ENCODE measurements at regions not wholly inside any gene's neighbourhood (a gene's known extent, or its start where the extent isn't known, plus 50 kb on each side); places are given as distances from the start of the nearest gene placed in this dataset.

DNA sequence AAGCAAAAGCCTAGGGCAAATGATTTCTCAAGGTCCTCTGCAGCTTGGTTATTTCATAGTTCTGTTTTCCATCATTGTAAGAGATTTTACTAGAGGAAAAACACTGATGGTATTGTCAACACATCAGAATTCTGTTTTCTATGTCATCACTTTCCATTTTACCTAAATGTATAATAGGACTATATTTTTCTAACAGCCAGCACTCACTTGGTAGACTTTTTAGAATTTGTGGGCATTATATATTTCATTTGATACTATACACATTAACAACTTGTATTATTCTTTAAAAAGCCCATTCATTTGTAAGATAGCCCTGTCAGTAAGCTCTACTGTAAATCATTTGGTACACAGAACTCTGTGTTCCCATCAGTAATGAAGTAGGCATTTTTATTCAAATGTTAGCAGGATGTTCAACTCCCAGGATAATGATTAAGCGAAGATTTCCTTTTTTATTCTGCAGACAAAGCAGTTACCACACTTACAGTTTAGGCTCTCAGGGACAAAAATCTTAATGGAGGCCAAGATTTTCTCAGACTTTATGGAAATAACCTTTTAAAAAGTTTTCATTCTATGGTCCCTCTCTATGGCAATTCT, 143.6 kb upstream of the TEX13C start:
- Histone ChIP-seq H3K36me3 (no peaks in the 10 kb centered on the region), H3K4me3 (no peak overlapping the region), H3K27ac (no peak overlapping the region), H3K9me3 (no peaks in the 10 kb centered on the region), H3K4me1 (no peaks in the 10 kb centered on the region), H3K27me3 (no peaks in the 10 kb centered on the region)
- intact Hi-C loops (cut with DNase I; ENCODE audit: low total_unique reads), result no loop called here
- DNase-seq, result no peak
- no peak for TF ChIP-seq POLR2A (IDR thresholded peaks at IDR 0.05)
- 0 to 38% (median 0%) methylated on average over 1 of the region's 1 CpG for WGBS, 5 donors

DNA sequence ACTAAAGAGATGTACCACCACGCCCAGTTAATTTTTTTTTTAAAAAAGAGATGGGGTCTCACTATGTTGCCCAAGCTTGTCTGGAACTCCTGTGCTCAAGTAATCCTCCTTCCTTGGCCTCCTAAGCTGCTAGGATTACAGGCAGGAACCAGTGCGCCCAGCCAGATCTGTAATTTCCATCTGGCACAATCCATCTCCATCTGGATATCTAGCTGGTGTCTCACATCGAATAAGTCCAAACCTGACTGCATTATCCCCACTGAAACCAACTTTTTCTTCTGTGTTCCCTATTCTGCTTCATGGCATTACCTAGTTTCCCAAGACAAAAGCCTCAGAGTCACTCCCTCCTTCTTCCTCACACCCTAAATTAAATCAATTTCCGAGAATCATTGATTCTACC, 125.8 kb upstream of the TEX13C start:
- H3K36me3 ChIP-seq, result no peaks in the 10 kb centered on the region
- no peaks in the 10 kb centered on the region for H3K27me3 ChIP-seq
- H3K4me1 ChIP-seq, result no peaks in the 10 kb centered on the region
- intact Hi-C loops (cut with DNase I; ENCODE audit: low total_unique reads), result no loop called here
- H3K4me3 ChIP-seq, result no peak overlapping the region
- H3K9me3 ChIP-seq, result no peaks in the 10 kb centered on the region
- 67 to 94% (median 86%) methylated on average over 3 to 4 of the region's 4 CpGs for WGBS, 5 donors
- TF ChIP-seq POLR2A (IDR thresholded peaks at IDR 0.05), result no peak
- TF ChIP-seq, protein P1, sequence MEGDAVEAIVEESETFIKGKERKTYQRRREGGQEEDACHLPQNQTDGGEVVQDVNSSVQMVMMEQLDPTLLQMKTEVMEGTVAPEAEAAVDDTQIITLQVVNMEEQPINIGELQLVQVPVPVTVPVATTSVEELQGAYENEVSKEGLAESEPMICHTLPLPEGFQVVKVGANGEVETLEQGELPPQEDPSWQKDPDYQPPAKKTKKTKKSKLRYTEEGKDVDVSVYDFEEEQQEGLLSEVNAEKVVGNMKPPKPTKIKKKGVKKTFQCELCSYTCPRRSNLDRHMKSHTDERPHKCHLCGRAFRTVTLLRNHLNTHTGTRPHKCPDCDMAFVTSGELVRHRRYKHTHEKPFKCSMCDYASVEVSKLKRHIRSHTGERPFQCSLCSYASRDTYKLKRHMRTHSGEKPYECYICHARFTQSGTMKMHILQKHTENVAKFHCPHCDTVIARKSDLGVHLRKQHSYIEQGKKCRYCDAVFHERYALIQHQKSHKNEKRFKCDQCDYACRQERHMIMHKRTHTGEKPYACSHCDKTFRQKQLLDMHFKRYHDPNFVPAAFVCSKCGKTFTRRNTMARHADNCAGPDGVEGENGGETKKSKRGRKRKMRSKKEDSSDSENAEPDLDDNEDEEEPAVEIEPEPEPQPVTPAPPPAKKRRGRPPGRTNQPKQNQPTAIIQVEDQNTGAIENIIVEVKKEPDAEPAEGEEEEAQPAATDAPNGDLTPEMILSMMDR (IDR thresholded peaks at IDR 0.05), result no peak
- TF ChIP-seq EP300 (IDR thresholded peaks at IDR 0.05), result no peak
- no peak for TF ChIP-seq POLR2AphosphoS5 (IDR thresholded peaks at IDR 0.05)
- DNase-seq, result no peak
- H3K27ac ChIP-seq, result no peak overlapping the region

DNA sequence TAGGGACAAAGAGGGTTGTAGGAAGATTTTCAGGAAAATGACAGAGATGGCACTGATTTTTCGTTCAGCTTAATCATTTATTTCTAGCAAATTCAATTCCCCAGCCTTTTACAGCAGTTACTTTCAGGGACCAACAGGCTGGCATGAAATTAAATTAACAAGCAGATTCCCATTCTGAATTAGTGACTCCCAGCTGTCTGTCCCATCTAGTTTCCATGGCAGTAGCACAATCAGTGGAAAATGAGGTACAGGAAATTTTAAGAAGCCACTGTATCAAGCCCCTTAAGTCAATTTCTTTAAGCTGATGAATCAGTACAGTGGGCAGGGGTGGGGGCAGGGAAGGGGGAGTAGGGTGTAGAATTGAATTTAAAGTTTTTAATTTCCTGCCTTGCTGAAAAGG, 121.1 kb upstream of the TEX13C start:
- WGBS, 5 donors, result 36 to 70% (median 54%) methylated on average over 1 of the region's 1 CpG
- Histone ChIP-seq H3K27ac (no peak overlapping the region), H3K27me3 (peaks cover 0 to 20% (median 8%) of the 10 kb centered on the region in 3 donors), H3K9me3 (peaks cover 0 to 3% (median 0%) of the 10 kb centered on the region in 4 donors), H3K4me3 (no peak overlapping the region), H3K4me1 (peaks cover 0 to 14% (median 11%) of the 10 kb centered on the region in 4 donors), H3K36me3 (no peaks in the 10 kb centered on the region)
- no peak for DNase-seq
- TF ChIP-seq POLR2AphosphoS5 (IDR thresholded peaks at IDR 0.05) (no peak), POLR2A (IDR thresholded peaks at IDR 0.05) (no peak), EP300 (IDR thresholded peaks at IDR 0.05) (no peak)
- TF ChIP-seq, protein P1 (IDR thresholded peaks at IDR 0.05), result no peak
- intact Hi-C loops (cut with DNase I; ENCODE audit: low total_unique reads), result no loop called here

DNA sequence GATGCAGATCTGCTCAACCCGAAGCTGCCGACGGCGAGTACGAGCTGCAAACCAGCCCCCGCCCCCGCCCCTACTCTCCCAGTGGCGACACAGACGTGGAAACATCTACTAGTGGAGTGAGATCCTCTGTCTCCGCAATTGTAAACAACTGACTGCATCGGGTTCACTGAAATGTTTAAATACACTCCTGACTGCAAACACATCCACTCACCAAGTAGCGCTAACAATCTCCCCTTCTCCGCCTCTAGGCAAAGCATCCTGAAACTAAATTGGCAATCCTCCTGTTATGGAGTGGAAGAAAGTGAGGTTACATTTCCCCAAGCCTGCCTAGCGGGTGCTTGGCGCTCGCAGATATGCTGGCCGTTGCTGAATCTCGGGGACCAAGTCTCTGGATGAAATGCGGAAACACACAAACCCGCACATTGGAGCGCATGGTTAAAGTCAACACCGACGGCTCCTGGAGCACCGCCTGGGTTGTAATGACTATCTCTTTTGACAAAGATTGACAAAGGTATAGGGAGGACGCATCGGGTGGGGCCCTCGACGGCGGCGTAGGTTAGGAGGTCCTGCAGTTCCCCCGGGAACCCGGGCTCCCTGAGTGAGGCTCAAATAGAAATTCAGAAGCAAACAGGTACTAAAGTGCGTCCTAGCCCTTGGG, 117.0 kb upstream of the TEX13C start:
- Histone ChIP-seq H3K27ac (peak overlapping the region in 2 of 5 donors; percentile 20 to 67), H3K4me3 (peak overlapping the region; percentile 38 to 54 (median 48)), H3K36me3 (no peaks in the 10 kb centered on the region), H3K9me3 (peaks cover 0 to 8% (median 0%) of the 10 kb centered on the region in 4 donors), H3K4me1 (peaks cover 0 to 33% (median 26%) of the 10 kb centered on the region in 4 donors), H3K27me3 (peaks cover 0 to 39% (median 17%) of the 10 kb centered on the region in 3 donors)
- intact Hi-C loops (cut with DNase I; ENCODE audit: low total_unique reads), result no loop called here
- peak in 1 of 2 donors; percentile 22 for DNase-seq
- TF ChIP-seq EP300 (IDR thresholded peaks at IDR 0.05) (no peak), POLR2A (IDR thresholded peaks at IDR 0.05) (no peak)
- 2 to 35% (median 5%) methylated on average over 22 to 33 of the region's 33 CpGs for WGBS, 5 donors

DNA sequence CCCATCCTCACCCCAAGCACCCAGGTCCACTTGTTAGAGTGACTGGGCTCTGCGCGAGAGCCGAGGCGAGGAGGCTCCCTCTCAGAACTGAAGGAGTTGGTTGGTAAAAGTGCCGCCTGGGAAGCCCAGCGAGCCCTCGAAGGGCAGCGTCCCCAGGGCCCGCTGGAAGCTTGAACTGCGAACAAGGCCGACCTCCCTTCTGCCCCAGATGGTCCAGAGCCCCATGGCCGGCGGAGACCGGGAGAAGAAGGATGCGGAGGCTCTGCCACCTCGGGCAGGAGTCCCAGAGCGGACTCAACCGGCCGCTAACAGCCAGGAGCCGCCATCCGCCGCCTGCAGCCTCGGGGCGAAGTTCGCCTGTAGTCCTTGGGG, 116.3 kb upstream of the TEX13C start:
- intact Hi-C loops (cut with DNase I; ENCODE audit: low total_unique reads), result no loop called here
- H3K36me3 ChIP-seq, result no peaks in the 10 kb centered on the region
- H3K27ac ChIP-seq, result peak overlapping the region in 3 of 5 donors; percentile 20 to 67 (median 65)
- TF ChIP-seq, protein P1 (IDR thresholded peaks at IDR 0.05), result no peak
- no peak for TF ChIP-seq POLR2A (IDR thresholded peaks at IDR 0.05)
- no peak for TF ChIP-seq EP300 (IDR thresholded peaks at IDR 0.05)
- TF ChIP-seq POLR2AphosphoS5 (IDR thresholded peaks at IDR 0.05), result no peak
- H3K27me3 ChIP-seq, result peaks cover 0 to 39% (median 17%) of the 10 kb centered on the region in 3 donors
- WGBS, 5 donors, result 1 to 44% (median 12%) methylated on average over 13 to 25 of the region's 25 CpGs
- peaks cover 0 to 33% (median 26%) of the 10 kb centered on the region in 4 donors for H3K4me1 ChIP-seq
- peak overlapping the region; percentile 38 to 54 (median 48) for H3K4me3 ChIP-seq
- H3K9me3 ChIP-seq, result peaks cover 0 to 8% (median 0%) of the 10 kb centered on the region in 4 donors
- DNase-seq, result no peak

Data from stomach (tissue), 8 donors.